Renal cortical epithelial cell (primary cell): ENCODE measurements at regions not wholly inside any gene's neighbourhood (a gene's known extent, or its start where the extent isn't known, plus 50 kb on each side); places are given as distances from the start of the nearest gene placed in this dataset.

Experiments
- DNase-seq: peaks from one replicate; pipeline ENCODE4 v3.0.0-alpha.2; 2011; ENCODE audit warnings: low read depth

DNA sequence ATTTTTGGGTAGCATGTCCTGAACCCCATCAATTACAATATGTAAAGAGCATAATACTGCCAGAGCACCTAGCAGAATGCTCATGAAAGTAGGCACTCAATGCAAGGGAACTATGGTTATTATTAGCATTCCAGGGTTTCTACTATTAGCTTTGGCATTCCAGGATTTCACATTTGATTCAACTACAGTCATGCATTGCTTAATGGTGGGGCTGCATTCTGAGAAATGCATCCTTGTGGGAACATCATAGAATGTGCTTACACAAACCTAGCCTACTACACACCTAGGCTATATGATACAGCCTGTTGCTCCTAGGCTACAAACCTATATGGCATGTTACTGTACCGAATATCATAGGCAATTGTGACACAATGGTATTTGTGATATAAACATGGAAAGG lies 247.8 kb downstream of the CD83 start:
- DNase-seq, result peak; percentile 47

DNA sequence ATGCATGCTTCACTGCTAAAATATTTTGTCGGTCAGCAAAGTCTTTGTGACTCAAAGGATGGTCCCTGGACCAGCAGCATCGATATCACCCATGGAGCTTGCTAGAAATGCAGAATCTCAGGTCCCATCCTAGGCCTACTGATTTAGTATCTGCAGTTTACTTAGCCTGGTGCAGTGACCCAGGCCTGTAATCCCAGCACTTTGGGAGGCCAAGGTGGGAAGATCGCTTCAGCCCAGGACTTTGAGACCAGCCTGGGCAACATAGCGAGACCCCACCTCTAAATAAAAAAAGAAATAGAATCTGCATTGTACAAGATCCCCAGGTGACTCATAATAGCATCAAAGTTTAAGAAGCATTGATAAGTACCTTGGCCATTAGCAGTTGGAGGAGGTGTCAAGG lies 248.7 kb downstream of the CD83 start:
- no peak for DNase-seq

DNA sequence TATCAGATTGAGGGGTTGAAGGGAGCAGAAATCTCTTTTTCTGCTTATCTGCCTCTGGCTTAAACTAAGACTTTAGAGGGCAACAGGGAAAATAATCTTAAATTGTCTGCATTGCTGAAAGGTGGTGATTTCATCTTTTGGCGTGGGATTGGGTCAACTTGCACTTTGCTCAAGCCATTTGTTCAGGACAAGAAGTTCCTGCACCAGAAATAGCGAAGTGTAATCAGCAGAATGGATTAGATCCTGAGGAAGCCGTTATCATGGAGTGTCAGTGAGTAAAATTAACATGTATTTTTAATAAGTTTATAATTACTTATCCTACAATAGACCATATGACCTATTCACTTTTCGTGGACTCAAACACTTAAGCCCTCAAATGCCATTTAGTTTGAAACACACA lies 249.3 kb downstream of the CD83 start:
- no peak for DNase-seq

DNA sequence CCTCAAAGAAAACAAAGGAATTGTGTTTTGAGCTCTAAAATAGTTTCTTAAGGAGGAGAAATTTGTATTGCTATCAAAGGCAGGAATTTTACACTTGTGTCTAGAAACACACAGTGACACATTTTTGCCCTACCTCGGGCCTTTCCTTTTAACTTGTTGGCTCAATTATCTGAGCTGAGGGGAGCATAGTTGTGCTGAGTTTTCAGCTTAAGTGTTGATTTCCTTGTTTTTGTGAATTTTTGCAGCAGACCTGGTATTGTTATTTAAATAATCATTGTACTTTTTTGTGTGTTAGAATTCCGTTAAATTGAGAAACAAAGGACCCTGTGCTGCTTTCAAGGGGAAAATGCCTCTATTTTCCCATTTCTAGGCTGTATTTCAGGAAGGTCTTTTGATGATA lies 249.7 kb downstream of the CD83 start:
- no peak for DNase-seq

DNA sequence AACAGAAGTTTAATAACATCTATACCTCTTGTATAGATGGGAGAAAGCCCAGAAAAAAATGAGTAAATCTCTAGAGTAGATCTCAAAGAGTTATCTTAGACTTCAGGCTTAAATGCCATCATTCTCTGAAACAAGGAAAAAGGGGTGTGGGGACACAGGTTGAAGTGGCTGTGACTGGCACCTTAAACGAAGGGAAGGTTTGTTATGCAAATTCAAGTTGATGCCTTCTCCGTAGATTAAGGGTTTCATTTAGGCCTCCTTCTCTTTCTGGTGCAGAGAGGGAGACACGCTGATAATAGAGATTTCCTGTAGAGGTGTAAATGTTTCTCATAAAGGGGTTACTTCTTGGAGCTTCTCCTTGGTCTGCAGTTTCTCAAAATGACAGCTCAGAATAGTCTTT lies 252.1 kb downstream of the CD83 start:
- DNase-seq, result no peak

DNA sequence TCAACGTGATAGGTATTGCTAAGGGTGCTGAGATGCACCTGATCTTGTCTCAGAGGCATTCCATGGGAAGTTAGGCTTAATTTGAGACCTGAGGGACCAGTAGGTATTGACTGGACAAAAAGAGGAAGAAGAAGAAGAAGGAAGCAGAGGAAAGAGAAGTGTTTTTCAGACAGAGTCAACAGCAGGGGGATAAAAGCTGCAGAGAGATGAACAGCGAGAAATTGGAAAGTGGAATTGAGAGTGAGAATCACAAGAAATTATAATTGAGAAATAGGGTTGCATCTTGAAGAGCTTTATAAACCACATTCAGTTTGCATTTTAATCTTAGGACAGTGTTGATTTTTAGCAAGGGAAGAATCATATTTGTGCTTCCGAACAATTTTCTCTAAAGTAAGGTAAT lies 254.0 kb downstream of the CD83 start:
- no peak for DNase-seq

DNA sequence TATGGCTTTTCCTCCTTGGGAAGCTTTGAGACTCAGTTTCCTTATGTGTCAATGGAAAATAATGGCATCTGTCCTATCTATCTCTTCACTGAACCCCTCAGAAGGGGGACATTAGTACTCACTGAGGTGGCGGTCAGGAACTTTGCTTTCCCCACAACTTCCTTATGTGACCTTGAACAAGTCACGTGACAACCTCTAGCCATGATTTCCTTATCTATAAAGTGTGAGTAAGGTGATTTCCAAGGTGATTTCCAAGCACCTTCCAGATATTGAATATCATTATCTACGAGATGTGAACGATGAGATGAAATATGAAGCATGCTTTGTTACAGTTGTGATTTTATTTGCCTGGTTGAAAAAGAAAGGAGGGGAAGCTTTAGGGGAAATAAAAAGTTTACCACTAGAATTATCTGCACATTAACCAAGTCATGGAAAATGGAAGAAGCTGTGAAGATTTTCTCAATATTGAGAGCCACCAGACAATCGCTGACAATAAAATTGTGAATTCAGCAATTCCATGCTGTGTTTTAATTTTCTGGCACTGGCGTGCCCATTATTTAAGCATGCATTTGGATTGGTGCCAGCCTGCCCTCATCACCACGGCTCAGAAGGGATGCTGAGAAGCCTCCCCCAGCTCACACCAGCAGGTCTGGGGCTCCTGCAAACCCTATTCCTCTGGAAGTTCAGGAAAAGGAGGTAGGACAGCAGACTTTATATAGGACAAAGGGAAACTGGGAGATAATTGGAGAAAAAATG lies 255.3 kb downstream of the CD83 start:
- DNase-seq, result no peak

DNA sequence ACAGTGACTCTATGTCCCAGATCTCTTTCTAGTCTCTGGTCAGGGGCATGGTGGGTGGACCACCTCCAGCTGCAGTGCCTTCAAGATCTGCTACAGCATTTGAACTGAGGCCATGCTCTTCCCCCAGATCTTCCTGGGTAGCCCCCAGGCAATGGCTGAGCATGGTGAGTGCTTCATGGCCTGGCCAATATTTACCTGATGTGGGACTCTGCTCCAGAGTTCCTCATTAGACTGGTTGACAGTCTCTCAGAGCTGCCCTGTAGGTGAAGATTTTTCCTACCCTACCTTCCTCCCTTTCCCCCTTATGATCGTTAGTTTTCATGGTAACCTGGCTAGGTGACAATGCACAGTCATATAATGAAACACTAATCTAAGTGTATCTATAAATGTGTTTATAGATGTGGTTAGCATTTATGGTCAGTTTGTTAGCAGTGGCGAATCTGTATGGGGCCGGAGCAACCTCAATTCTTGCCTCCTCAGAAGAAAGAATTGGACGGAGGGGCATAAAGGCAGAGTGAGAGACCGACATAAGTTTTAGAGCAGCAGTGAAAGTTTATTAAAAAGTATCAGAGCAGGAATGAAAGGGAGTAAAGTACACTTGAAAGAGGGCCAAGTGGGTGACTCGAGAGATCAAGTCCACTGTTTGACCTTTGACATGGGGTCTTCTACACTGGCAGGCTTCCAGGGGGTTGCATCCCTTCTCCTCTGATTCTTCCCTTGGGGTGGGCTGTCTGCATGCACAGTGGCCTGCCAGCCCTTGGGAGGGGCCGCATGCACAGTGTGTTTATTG lies 256.3 kb downstream of the CD83 start:
- DNase-seq, result no peak

DNA sequence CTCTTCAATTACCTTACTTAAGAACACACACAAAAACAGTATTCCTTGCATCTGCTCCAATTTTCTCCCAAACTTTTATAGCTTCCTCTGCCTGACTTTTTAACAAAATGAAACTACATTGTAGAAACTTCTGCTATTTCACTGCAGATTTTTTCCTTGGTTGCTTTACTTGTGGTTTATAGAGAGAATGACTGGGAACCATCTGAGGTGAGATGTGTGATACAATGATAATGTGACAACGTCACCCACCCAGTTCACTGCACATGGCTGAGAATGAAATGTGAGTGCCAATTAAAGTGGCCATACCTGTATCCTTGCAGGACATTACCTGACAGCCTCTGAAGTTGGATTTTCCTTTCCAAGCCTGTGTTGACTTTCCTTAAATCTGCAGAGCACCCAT lies 258.4 kb downstream of the CD83 start:
- no peak for DNase-seq

DNA sequence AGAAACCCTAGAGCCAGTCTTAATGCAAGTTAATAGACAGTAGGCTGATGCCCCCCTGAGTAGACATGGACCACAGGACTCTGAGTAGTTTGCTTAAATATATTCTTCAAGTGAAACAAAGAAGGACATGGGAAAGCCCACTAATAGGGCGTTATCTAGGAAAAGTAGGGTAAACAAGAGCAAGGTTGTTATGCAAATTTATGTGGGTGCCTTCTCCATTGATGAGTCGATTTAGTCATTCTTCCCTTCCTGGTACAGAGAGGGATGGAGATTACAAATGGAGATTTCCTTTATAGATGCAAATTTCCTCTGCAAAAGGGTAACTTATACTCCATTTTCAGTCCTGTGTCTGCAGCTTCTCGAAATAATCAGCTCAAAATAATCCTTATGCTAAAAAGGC lies 262.0 kb downstream of the CD83 start:
- DNase-seq, result no peak

DNA sequence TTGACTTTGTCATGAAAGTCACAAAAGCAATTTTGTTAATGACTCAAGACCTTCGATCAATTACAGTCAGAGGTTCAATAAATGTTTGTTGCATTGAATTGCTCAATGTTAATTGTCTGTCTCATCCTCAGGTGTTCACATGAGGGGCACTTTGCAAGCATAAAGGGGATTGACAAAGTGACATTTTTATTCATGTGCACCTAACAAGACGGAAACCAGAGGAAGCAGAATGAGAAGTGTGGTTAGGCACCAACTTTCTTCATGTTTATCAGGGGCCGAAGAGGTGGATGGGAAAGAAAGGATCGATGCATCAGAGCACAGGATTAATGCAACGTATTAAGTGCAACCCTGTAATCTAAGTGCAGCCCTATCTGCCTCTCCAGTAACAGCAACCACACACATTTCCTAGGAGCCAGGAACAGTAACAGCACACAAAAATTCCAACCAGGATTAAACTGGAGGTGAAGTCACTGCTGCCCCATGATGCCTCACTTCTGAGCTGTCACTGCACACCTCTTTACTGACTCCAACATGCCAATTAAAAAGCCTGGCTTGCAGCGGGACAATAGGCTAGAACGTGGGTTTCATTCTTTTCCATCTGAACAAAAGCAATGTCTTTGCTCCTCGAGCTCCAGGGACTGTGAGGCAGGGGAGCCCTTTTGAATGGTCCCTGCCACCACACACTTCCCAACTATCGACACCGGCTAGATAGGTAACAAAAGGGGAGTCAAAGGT lies 262.7 kb downstream of the CD83 start:
- DNase-seq, result no peak

DNA sequence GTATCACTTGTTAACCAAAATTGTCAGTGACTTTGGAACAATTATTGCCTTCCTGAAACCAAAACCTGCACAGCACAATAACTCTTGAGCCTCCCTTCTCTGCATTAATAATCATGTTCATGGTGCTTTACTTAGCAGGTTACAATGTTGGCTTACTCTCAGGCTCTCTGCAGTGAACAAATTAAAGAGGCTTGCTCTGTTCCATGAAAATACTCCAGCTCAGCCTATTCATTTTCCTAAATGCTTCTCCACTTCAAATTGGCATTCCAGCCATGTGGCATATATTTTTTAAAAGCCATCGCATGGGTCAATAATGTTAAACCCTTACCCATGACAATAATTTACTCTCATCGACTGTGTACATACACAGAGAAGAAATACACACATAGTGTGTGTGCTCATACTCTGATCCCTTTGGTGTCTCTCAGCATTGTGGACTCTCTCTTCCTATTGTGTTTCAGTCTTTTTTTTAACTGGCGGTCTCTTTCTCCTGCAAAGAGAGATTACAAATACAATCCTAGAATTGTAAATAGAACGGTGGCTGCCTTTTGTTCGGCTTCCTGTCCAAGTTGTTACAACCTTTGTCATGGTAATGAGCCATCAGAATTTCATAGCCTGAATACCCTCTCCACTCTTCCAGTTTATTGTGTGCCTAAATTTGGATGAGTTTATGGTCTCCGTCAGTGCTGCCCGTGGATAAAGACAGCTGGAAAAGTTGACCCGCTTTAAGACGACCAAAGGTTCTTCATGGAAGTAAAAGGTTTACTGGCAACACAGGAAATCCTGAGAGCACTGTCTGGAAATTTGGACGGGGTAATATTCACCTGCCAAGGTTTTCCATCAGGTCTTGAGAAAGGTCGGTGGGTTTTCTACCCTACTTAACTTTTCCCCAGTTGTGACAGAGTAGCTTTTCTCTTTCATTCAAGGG lies 263.6 kb downstream of the CD83 start:
- DNase-seq, result no peak

DNA sequence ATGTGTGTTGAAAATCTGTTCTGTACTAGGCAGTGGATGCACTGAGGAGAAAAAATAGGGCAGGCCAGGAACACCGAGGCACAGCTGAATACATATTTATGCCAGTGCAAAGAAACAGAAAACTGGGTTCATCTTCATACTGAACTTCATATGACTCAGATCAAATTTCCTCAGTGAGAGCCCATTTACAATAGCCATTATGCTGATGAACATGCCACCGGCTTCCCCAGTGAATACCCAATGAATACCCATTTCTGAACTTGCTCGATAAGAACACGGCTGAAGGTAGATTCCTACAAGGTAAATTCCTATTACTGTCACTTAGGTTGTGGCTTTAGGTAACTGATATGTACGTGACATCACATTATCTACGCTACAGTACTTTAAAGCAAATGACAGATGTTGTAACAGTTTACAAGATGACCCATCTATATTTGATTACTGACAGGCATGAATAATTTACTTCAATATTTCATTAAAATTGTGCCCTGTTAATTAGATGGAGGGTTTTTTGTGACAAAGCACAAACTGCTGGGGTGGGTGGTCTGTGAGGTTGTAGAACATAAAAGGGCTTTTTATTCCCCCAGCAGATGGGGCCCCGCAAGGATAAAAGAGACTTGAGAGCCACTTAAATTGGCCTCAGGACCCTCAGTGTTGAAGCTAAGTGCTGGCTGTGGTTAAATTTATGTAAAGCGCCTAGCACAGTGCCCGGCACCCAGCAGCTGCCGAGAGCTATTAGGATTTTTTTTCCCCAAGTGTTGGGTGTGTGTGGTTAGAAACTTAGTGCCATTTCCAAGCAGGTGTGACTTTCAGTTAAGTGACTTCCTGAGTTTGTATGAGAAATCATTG lies 264.5 kb downstream of the CD83 start:
- no peak for DNase-seq

DNA sequence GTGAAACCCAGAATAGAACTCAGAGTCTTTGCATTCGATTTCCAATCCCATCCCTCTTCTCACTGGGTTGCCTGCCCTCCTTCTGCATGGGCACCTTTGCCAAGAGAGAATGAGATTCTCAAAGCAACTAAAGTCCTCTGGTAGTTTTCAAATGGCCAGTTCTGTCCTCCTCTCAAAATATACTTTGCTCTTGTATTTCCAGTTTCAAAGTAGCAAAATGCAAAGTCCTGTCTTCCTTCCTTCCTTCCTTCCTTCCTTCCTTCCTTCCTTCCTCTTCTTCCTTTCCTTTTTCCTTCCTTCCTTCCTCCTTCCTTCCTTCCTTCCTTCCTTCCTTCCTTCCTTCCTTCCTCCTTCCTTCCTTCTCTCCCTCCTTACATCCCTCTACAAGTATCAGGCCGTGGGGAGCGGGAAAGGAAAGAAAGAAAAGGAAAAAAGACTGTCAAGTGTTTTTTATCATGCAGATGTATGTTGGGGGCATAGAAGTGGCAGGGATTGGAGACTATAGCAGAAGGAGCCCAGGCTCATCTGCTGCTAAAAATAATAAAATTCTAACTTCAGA lies 265.2 kb downstream of the CD83 start:
- no peak for DNase-seq

DNA sequence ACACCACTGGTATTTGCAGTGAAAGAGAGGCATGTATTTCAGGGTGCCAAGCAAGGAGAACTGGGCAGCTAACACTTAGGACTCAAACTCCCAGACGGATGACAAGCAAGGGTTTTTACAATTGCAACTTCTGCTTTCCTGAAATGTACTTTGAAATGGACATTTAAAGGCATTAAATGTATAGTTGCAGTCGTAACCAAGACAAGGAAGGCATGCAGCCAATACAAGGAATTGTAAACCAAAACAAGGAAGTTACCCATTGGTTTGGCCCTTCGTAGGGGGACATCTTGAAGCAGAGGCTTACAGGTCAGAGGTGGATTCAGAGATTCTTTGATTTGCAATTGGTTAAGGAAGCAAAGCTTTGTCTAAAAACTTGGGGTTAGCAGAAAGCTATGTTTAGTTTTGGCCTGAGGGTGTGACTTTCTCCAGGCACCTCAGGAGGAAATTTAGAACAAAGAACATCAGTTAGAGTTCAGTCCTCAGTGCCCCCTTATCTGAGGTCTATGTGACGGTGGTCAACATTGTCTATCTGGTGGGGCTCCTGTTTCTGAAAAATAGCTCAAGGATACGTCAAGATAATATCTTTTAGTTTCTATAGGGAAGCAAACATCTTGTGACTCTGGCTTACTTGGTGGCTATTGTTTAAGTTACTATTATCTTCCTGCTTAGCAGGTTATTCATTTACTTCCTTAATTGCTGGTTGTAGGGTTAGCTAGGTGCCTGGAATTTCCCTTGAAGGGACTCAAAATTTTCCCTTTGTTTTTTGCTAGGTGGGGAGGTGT lies 266.0 kb downstream of the CD83 start:
- DNase-seq, result peak; percentile 82

DNA sequence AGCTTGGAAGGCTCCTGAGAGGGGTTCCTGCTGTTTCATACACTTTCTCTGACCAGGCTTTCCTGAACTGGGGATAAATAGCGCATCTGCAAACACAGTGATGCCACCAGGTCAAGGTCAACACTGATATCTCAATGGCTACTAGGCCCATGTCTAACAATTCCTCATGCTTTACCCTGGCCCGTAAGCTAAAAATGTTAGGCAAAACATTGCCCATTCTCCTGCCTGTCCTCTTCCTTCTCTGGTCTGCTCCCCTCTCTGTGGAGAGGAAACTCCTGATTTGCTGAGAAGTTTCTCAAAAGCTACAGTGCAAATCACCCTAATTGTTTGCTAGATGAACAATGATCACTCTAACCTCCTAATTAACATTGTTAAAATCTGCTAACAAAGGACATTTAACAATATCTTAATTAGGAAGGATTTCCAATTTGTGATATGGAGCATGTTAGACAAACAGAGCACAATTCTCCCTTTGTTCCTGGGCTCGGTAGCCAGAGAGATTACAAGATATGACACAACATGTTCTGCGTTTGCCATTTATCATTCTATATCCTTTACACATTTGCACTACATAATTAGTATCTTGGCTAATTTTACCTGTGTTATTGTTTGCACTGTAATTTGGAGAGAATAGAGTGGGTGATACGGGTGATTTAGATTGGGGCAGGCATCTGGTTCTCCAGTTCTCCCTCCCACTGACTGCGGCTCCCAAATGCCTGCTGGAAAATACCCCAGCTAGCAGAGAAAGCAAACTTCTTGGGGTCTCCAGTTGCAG lies 266.8 kb downstream of the CD83 start:
- DNase-seq, result no peak

DNA sequence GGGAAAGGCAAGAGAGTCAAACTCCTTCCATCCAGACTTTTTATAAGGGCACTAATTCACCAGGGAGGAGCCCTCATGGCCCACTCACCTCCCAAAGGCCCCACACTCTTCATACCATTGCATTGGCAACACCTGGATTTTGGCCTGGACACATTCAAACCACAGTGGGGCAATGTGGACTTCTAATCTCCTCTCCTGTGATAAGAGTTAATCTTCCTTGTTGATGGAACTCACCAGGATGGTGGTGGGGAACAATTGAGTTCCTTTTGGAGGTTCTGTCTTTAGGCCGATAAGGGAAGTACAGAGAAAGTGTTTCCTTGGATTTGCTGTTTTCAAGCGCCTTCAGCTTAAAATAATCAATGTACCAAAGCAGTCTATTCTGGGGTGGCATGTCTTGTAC lies 268.7 kb downstream of the CD83 start:
- DNase-seq, result no peak

DNA sequence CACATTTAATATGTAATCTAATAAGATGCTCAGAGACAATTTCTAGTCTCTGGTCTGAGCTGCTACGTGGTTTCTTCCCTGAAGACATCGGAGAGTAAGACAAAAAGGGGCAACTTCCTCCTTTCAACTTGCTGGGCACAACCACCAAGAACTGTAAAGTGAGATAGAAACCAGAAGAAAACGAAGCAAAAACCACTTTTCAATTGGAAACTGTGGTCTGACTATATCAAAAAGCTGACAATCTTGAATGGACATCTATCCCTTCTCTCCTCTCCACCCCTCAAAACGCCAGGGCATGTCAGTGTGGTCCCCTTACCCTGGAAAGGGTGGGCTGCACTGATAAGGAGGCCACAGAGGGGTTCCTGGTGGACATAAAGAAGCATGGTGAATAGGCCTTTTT lies 269.1 kb downstream of the CD83 start:
- DNase-seq, result no peak

DNA sequence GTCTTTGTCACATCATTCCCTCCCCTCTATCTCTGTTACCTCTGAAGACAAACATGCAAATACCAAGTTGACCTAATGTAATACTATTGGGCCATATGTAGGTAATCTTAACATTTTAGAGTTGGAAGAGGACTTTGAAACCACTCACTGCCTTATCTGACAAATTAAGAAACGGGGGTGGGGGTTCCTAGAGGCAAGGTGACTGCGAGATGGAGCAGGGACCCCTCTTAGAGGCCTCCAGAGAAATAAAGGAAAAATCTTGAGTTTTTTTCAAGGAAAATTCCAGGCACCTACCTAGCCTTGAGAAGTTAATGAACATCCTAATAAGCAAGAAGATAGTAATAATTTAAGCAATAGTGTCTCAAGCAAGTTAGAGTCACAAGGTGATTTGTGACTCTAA lies 270.8 kb downstream of the CD83 start:
- no peak for DNase-seq
